Calu3 (cell line): ENCODE measurements at regions not wholly inside any gene's neighbourhood (a gene's known extent, or its start where the extent isn't known, plus 50 kb on each side); places are given as distances from the start of the nearest gene placed in this dataset.
"Not testable (repeated sequence)": the region's sequence is repeated elsewhere in the genome, so short reads cannot be mapped to it uniquely, and the experiment has no call there.

ENCODE experiments used
- BruUV-seq: library from RNA; stranded (reverse); fragments of 400-500 nt; replicated peaks from 2 replicates; lab custom pipeline; 2021; lab: Mats Ljungman, UMichigan
- CTCF ChIA-PET: fragments of 300-600 bp; sonication (Branson Sonifier 250); formaldehyde crosslinking; loops from one replicate; lab custom pipeline; 2022; ENCODE audit warnings: antibody characterized with exemption; lab: Charles Lee
- DNase-seq: peaks from one replicate; pipeline ENCODE4 v3.0.0; 2022
- H3K27ac Mint-ChIP-seq: one replicate; pipeline ENCODE4 v1.8.0; 2022; ENCODE audit warnings: mixed read lengths; ENCODE audit not compliant: unreplicated experiment
- H3K27me3 Mint-ChIP-seq: one replicate; pipeline ENCODE4 v1.8.0; 2022; ENCODE audit warnings: mixed read lengths; ENCODE audit not compliant: unreplicated experiment
- H3K36me3 Mint-ChIP-seq: one replicate; pipeline ENCODE4 v1.8.0; 2022; ENCODE audit warnings: mild to moderate bottlenecking, moderate library complexity, mixed read lengths; ENCODE audit not compliant: insufficient read depth, unreplicated experiment
- H3K4me1 Mint-ChIP-seq: one replicate; pipeline ENCODE4 v1.8.0; 2022; ENCODE audit warnings: mild to moderate bottlenecking, low read depth, mixed read lengths; ENCODE audit not compliant: unreplicated experiment
- H3K4me3 Mint-ChIP-seq: one replicate; pipeline ENCODE4 v1.8.0; 2022; ENCODE audit warnings: mild to moderate bottlenecking, low read depth, moderate library complexity, mixed read lengths; ENCODE audit not compliant: unreplicated experiment
- H3K9me3 Mint-ChIP-seq: one replicate; pipeline ENCODE4 v1.8.0; 2022; ENCODE audit warnings: low read depth, mixed read lengths; ENCODE audit not compliant: unreplicated experiment
- intact Hi-C: fragments of 100-400 bp; cut with micrococcal nuclease; formaldehyde crosslinking; loops from one replicate; pipeline ENCODE4 v1.10.0; 2022; ENCODE audit not compliant: unreplicated experiment
- TF ChIP-seq, protein P1 (sequence below): fragments of 200-600 bp; IDR thresholded peaks from one replicate; pipeline ENCODE4 v1.8.0; 2022; ENCODE audit warnings: antibody characterized with exemption; ENCODE audit not compliant: unreplicated experiment

DNA sequence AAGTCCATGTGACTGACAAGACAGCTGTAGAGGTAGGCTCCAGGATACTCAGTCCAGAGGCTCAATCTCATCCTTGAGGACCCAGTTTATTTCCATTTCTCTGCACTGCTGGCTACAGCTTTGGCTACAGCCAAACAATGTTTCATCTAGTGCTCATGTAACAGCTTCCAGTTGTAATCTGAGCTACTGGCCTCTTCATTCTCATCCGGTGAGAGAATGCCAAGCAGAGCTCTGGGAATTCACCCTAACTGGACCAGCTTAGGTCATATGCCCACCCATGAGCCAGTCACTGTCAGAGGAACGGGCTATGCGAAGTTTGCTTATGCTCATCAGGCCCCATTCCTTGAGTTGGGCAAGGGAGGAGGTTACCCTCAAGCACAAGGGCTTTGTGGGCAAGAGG lies 192.9 kb downstream of the EVX1 start:
- no peak overlapping the region for H3K27ac Mint-ChIP-seq
- H3K4me1 Mint-ChIP-seq: no peaks in the 10 kb centered on the region
- TF ChIP-seq, protein P1, sequence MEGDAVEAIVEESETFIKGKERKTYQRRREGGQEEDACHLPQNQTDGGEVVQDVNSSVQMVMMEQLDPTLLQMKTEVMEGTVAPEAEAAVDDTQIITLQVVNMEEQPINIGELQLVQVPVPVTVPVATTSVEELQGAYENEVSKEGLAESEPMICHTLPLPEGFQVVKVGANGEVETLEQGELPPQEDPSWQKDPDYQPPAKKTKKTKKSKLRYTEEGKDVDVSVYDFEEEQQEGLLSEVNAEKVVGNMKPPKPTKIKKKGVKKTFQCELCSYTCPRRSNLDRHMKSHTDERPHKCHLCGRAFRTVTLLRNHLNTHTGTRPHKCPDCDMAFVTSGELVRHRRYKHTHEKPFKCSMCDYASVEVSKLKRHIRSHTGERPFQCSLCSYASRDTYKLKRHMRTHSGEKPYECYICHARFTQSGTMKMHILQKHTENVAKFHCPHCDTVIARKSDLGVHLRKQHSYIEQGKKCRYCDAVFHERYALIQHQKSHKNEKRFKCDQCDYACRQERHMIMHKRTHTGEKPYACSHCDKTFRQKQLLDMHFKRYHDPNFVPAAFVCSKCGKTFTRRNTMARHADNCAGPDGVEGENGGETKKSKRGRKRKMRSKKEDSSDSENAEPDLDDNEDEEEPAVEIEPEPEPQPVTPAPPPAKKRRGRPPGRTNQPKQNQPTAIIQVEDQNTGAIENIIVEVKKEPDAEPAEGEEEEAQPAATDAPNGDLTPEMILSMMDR: no peak
- no peaks in the 10 kb centered on the region for H3K27me3 Mint-ChIP-seq
- intact Hi-C loops: no loop called here
- DNase-seq: no peak
- no TSS peak for BruUV-seq
- no peaks in the 10 kb centered on the region for H3K36me3 Mint-ChIP-seq
- H3K4me3 Mint-ChIP-seq: no peak overlapping the region
- CTCF ChIA-PET: interaction anchor here (0.6 kb wide), 1 partner anchor 1318 kb away, joined by 4 read pairs; no protein-coding TSS in a partner anchor
- H3K9me3 Mint-ChIP-seq: no peaks in the 10 kb centered on the region

DNA sequence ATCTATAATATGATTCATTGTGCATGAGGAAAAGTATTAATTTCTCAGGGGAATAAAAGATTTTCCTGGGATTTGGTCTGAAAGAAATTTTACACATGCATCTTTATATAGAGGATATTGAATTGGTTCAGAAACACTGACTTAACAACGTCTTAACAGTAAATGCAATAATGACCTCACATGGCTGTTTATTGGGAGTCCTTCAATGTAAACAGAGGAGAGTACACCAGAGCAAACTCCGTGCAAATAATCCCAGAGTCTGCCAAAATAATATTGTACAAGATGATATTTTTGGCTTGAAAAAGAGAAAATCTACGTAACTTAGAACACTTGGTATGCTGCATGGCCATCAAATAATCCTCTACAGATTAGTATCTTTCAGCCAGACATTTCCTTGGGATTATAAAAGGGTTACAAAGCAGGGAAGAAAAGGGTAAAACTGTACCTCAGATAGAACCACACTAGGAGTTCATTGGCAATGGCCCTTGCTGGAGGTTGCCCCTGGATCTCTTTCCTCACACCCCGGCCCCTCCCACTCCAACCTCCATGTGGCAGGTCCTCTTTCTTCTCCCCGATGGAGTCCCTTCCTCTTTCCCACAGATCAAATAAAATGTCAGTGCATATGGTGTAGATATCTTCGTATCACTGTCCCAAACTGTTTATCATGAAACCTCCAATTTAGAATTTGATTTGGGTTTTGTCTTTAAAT lies 196.4 kb downstream of the EVX1 start:
- TF ChIP-seq, protein P1: no peak

DNA sequence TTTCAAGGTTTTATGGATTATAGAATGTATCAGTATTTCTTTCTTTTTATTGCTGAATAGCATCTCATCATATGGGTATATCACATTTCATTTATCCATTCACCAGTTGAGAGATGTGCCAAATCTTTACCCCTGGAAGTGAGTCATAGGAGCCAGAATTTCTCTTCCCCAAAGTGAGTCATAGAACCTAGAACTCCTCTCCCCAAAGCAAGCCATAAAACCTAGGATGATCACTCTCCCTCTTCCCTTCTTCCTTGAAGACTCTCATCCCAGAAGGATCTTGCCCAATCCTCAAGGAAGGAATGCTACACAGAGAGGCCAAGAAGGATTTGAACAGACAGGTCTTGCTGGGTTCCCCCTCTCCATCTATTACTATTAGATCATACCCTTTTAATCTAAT lies 199.9 kb downstream of the EVX1 start:
- Mint-ChIP-seq H3K4me1 (peaks cover 8% of the 10 kb centered on the region), H3K9me3 (peaks cover 2% of the 10 kb centered on the region), H3K27ac (no peak overlapping the region), H3K27me3 (no peaks in the 10 kb centered on the region), H3K36me3 (no peaks in the 10 kb centered on the region), H3K4me3 (no peak overlapping the region)
- DNase-seq: no peak
- CTCF ChIA-PET: no interaction called here
- intact Hi-C loops: no loop called here
- TF ChIP-seq, protein P1: no peak
- BruUV-seq: no TSS peak

More for the DNA sequence above, 196.4 kb downstream of the EVX1 start:
- Mint-ChIP-seq H3K9me3 (peaks cover 2% of the 10 kb centered on the region), H3K36me3 (no peaks in the 10 kb centered on the region), H3K4me3 (no peak overlapping the region), H3K4me1 (peaks cover 8% of the 10 kb centered on the region), H3K27ac (no peak overlapping the region), H3K27me3 (no peaks in the 10 kb centered on the region)
- no peak for DNase-seq
- CTCF ChIA-PET: no interaction called here
- intact Hi-C loops: no loop called here
- BruUV-seq: no TSS peak

DNA sequence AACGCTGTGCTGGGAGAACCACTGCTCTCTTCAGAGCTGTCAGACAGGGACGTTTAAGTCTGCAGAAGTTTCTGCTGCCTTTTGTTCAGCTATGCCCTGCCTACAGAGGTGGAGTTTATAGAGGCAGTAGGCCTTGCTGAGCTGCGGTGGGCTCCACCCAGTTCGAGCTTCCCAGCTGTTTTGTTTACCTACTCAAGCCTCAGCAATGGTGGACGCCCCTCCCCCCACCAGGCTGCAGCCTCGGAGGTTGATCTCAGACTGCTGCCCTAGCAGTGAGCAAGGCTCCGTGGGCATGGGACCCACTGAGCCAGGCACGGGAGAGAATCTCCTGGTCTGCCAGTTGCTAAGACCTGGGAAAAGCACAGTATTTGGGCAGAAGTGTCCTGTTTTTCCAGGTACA lies 206.4 kb downstream of the EVX1 start:
- BruUV-seq, H3K27me3 Mint-ChIP-seq, H3K4me3 Mint-ChIP-seq, H3K9me3 Mint-ChIP-seq, intact Hi-C loops, H3K36me3 Mint-ChIP-seq, H3K4me1 Mint-ChIP-seq, H3K27ac Mint-ChIP-seq: not testable (repeated sequence)
- CTCF ChIA-PET: interaction anchor here (0.6 kb wide), 1 partner anchor 16 kb away, joined by 7 read pairs; no protein-coding TSS in a partner anchor
- peak; percentile 24 for DNase-seq
